MG63 (cell line): ENCODE measurements at regions not wholly inside any gene's neighbourhood (a gene's known extent, or its start where the extent isn't known, plus 50 kb on each side); places are given as distances from the start of the nearest gene placed in this dataset.

ENCODE experiments used
- DNase-seq: peaks from one replicate; pipeline ENCODE4 v3.0.0-alpha.2; 2020
- H3K27me3 ChIP-seq: fragments of 250-450 bp; sonication (Bioruptor Pico); 2 replicates; pipeline ENCODE4 v1.5.1; 2020; ENCODE audit warnings: mild to moderate bottlenecking, moderate library complexity
- H3K36me3 ChIP-seq: fragments of 250-450 bp; sonication (Bioruptor Pico); 2 replicates; pipeline ENCODE4 v1.5.1; 2020; ENCODE audit warnings: mild to moderate bottlenecking, moderate library complexity
- H3K4me3 ChIP-seq: fragments of 250-450 bp; sonication (Bioruptor Pico); 2 replicates; pipeline ENCODE4 v1.5.1; 2020; ENCODE audit warnings: mild to moderate bottlenecking, moderate library complexity
- H3K9me3 ChIP-seq: fragments of 250-450 bp; sonication (Bioruptor Pico); 2 replicates; pipeline ENCODE4 v1.5.1; 2020; ENCODE audit warnings: mild to moderate bottlenecking, moderate library complexity

DNA sequence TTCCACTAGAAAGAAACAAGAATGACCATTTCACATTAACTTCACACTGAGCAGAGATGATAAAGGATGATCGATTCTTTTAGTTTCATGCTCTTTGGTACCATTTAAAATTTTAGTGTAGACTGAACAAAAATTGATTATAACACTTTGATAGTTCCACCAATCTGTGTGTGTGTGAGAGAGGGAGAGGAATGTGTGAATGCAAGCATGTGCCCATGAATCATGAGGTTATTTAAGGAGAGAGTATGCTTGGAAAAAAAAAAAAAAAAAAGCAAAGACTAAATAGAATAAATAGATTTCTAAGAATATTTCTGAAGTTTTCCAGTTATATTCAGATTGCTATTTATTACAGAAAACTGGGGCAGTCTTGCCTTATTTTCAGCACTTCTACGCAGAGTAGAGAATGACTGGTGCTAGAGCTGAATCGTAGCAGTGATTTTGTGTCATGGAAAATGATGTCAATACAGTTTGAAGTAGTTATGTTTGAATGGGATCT is 900.8 kb downstream of the SLC4A3 start:
- Histone ChIP-seq H3K27me3 (no peaks in the 10 kb centered on the region), H3K9me3 (no peaks in the 10 kb centered on the region)
- DNase-seq: no peak

GRCh38 chr2:220531216-220531615 is 903.8 kb downstream of the SLC4A3 start:
- no peak overlapping the region for H3K4me3 ChIP-seq
- no peak for DNase-seq

More for the DNA sequence above, 900.8 kb downstream of the SLC4A3 start:
- Histone ChIP-seq H3K36me3 (no peaks in the 10 kb centered on the region), H3K4me3 (no peak overlapping the region)

DNA sequence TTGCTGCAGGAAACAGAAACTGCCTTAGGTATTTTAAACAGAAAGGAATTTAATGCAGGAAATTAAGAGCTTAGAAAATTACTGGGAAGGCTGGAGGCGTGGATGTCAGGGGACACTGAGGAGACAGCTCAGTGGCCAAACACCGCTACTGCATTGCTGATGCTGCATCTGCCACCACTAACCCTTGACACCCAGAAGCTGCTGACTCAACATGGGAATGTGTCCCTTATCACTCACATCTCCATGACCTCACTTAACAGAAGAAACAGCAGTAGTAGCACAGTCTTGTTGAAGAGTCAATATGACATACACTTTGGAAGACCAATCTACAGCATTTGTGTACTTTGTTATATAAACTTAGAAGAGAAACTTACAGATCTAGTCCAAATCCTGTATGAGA is 906.1 kb downstream of the SLC4A3 start:
- peak; percentile 20 for DNase-seq

More at GRCh38 chr2:220531216-220531615, 903.8 kb downstream of the SLC4A3 start:
- Histone ChIP-seq H3K36me3 (no peaks in the 10 kb centered on the region), H3K9me3 (0 out of 2 replicates have a peak, but pooled peaks cover 5% of the 10 kb centered on the region), H3K27me3 (no peaks in the 10 kb centered on the region)

DNA sequence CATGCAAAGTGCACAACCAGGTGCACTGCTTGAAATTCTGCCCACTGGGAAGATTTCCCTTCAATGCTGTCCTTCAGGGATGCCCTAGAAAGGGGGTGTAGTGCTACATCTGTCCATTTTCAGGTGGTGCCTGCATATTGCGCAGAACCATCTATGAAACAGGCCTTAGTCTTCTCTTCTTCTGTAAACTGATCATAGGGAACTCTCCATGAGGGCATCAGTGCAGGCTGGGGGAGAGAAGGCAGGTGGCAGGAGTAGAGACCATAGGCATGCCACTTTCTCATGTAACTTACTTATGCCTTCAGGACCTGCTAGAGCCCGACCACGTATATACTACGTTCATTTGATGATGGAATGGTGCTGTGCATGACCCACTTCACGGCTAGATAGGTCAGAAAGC is 912.1 kb downstream of the SLC4A3 start:
- no peak for DNase-seq
- Histone ChIP-seq H3K9me3 (no peaks in the 10 kb centered on the region), H3K27me3 (no peaks in the 10 kb centered on the region), H3K4me3 (no peak overlapping the region), H3K36me3 (no peaks in the 10 kb centered on the region)

More for the DNA sequence above, 906.1 kb downstream of the SLC4A3 start:
- Histone ChIP-seq H3K36me3 (no peaks in the 10 kb centered on the region), H3K9me3 (0 out of 2 replicates have a peak, but pooled peaks cover 5% of the 10 kb centered on the region), H3K4me3 (no peak overlapping the region), H3K27me3 (no peaks in the 10 kb centered on the region)

DNA sequence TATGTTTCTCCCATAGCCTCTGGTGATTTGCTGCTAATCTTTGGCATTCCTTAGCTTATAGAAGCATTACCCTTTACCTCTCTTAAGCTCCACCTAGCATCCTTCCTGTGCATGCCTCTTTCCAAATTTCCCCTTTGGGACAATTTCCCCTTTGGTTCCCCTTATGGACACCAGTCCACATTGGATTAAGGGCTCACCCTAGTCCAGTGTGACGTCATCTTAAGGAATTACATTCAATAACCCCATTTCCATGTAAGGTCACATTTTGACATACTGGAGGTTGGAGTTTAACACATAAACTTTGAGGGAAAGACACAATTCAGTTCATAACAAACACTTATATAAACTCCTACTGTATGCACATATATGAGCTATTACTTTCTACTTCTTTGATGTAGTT is 916.6 kb downstream of the SLC4A3 start:
- H3K36me3 ChIP-seq: no peaks in the 10 kb centered on the region
- H3K27me3 ChIP-seq: no peaks in the 10 kb centered on the region
- H3K9me3 ChIP-seq: no peaks in the 10 kb centered on the region
- H3K4me3 ChIP-seq: no peak overlapping the region
- no peak for DNase-seq

DNA sequence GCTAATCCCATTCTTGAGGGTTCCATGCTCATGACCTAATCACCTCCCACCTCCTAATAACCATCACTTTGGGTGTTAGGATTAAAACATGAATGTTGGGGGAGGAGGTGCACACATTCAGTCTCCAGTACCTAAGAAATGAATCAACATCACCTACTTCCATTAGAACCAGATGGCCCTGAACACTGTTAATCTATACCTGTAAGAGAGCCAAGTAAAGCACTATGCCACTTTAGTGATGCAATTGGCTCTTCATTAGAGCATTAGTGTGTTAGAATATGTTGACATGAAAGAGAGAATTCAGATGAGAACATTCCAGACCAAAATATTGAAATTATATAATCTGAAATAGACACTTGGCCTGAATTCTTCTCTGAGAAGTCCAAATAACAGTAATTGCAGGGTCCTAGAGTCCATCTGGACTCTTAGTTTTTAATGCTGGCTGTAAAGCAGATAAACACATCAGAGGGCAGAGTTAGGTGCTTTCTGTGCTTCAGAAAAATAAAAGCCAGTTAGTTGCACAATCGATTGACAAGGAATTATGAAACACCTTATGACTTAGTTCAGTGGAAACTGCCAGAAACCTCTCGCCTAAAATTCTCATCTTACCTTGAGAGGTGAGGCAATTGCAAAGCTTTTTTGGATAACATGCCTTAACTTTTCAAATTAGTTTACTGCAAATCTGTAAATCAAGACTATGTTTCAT is 923.7 kb downstream of the SLC4A3 start:
- Histone ChIP-seq H3K27me3 (no peaks in the 10 kb centered on the region), H3K36me3 (no peaks in the 10 kb centered on the region), H3K4me3 (no peak overlapping the region), H3K9me3 (no peaks in the 10 kb centered on the region)
- DNase-seq: no peak

GRCh38 chr2:220552790-220553535 is 925.5 kb downstream of the SLC4A3 start:
- Histone ChIP-seq H3K36me3 (no peaks in the 10 kb centered on the region), H3K4me3 (no peak overlapping the region), H3K9me3 (no peaks in the 10 kb centered on the region), H3K27me3 (no peaks in the 10 kb centered on the region)
- DNase-seq: no peak

GRCh38 chr2:220555961-220556630 is 928.7 kb downstream of the SLC4A3 start:
- no peak overlapping the region for H3K4me3 ChIP-seq
- no peaks in the 10 kb centered on the region for H3K36me3 ChIP-seq
- no peaks in the 10 kb centered on the region for H3K9me3 ChIP-seq
- DNase-seq: no peak
- H3K27me3 ChIP-seq: no peaks in the 10 kb centered on the region

DNA sequence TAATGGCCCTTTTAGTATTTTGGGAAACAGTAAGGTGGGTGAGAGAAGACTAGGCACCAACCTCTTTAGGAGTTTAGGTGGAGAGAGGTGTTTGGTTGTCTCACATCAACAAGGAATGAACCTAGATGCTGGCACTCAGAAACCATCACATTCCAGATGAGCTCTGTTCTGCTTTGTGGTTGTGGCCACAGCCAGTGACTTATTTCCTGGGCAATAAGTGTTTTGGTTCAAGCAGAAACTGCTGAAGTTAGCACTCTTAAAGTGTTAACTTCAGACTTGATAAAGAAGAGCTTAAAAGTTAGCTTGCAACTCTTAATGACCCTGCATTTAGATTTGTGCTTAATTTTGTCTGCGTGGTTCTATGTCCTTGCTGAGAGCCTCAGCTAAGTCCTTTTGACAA is 929.2 kb downstream of the SLC4A3 start:
- DNase-seq: peak; percentile 10
- no peaks in the 10 kb centered on the region for H3K27me3 ChIP-seq
- H3K4me3 ChIP-seq: no peak overlapping the region

GRCh38 chr2:220560192-220560591 is 932.8 kb downstream of the SLC4A3 start:
- DNase-seq: no peak
- Histone ChIP-seq H3K27me3 (no peaks in the 10 kb centered on the region), H3K4me3 (no peak overlapping the region), H3K9me3 (no peaks in the 10 kb centered on the region), H3K36me3 (no peaks in the 10 kb centered on the region)

More for the DNA sequence above, 929.2 kb downstream of the SLC4A3 start:
- no peaks in the 10 kb centered on the region for H3K36me3 ChIP-seq
- H3K9me3 ChIP-seq: no peaks in the 10 kb centered on the region

DNA sequence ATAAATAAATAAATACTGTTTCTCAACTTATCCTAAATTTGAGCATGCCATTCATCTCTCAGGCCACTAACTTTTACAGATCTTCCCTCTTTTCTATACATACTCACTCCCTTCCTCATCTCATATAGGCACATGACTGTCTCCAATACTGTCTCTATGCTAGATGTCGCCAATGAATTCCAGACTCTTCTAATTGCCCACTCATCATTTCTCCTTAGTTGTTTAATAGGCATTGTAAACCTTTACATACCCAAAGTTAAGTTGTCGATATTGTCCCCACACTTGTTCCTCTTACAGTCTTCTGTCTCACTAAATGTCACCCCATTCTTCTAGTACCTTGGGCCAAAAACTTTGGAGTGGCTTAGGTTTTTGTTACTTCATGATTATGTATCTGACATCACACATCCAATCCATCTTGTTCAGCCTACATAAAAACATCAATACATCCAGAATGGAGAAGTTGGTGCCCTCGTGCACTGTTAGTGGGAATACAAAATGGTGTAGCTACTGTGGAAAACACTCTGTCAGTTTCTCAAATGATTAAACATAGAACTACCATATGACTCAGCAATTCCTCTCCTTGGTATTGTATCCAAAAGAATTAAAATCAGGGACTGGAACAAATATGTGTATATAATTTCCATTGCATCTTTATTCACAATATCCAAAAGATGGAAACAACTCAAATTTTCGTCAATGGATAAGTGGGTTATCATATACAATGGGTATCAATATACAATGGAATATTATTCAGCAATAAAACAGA is 935.1 kb downstream of the SLC4A3 start:
- DNase-seq: no peak
- Histone ChIP-seq H3K36me3 (no peaks in the 10 kb centered on the region), H3K4me3 (no peak overlapping the region), H3K27me3 (no peaks in the 10 kb centered on the region), H3K9me3 (no peaks in the 10 kb centered on the region)

DNA sequence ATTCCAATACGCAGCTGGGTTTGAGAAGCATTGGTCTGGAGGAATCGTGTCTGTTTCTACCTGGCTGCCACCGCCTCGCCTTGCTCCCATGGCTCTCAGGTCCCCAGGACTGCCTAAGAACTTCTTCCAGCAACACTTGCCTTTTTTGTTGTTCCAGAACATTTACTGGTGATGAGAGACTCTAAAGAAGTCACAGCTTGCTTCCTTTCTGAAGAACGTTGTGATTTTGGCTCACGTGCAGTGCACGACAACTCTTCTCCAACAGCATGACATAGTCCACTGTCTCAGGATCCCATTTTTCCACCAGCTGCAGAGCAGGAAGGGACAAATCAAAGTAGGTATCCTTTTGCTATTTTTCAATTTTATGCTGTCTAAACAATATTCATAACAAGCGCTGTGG is 940.9 kb downstream of the SLC4A3 start:
- no peaks in the 10 kb centered on the region for H3K9me3 ChIP-seq
- H3K27me3 ChIP-seq: no peaks in the 10 kb centered on the region
- H3K36me3 ChIP-seq: no peaks in the 10 kb centered on the region
- H3K4me3 ChIP-seq: no peak overlapping the region
- DNase-seq: no peak

GRCh38 chr2:220569112-220569897 is 941.9 kb downstream of the SLC4A3 start:
- no peaks in the 10 kb centered on the region for H3K9me3 ChIP-seq
- DNase-seq: no peak
- H3K4me3 ChIP-seq: no peak overlapping the region
- H3K36me3 ChIP-seq: no peaks in the 10 kb centered on the region
- H3K27me3 ChIP-seq: no peaks in the 10 kb centered on the region

DNA sequence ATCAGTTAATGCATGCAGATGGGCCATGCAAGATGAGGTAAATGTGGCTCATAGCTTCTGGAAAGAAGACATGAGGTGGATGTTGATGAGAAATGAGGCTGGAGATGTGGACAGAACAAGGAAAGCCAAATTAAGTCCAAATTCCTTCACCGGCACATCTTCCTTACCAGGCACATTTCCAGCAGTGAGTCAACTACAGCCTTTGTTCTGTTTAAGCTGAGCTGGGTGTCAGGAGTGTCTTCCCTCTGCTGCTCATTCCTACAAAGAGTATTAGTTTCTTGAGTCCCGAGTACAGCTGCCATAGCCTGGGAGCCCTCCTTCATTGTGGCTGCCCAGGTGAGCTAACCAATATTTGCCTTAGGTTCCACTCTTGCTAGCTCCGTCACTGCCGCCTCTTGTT is 945.0 kb downstream of the SLC4A3 start:
- Histone ChIP-seq H3K27me3 (no peaks in the 10 kb centered on the region), H3K36me3 (no peaks in the 10 kb centered on the region), H3K9me3 (no peaks in the 10 kb centered on the region), H3K4me3 (no peak overlapping the region)
- DNase-seq: peak; percentile 35

DNA sequence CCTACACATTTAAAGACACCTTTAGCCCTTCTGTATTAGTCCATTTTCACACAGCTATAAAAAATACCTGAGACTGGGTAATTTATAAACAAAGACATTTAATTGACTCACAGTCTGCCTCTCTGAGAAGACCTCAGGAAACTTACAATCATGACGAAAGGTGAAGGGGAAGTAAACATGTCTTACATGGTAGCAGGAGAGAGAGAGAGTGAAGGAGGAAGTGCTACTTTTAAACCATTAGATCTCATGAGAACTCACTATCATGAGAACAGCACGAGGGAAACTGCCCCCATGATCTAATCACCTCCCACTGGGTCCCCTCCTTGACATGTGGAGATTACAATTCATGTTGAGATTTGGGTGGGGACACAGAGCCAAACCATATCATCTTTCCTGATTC is 946.6 kb downstream of the SLC4A3 start:
- Histone ChIP-seq H3K36me3 (no peaks in the 10 kb centered on the region), H3K4me3 (no peak overlapping the region), H3K9me3 (no peaks in the 10 kb centered on the region), H3K27me3 (no peaks in the 10 kb centered on the region)
- DNase-seq: no peak

DNA sequence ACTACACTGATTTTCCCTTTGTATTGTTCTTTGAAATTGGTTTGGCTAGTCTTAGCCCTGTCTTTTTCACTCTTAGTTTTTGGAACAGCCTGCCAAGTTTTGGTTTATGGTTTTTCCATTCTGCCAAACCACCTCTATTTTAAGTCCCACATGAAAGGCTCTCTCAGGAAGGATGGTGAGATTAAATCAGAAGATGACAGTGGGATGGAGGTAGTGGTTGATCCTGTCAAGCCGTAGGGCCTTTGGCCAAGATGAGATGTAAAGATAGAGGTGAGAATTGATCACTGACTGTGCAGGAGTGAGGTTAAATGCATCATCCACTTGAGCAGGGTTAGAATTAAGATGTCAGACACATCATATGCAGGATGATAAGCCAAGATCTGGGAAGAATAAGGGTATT is 948.5 kb downstream of the SLC4A3 start:
- no peak overlapping the region for H3K4me3 ChIP-seq
- H3K9me3 ChIP-seq: no peaks in the 10 kb centered on the region
- no peaks in the 10 kb centered on the region for H3K36me3 ChIP-seq
- DNase-seq: no peak
- H3K27me3 ChIP-seq: no peaks in the 10 kb centered on the region
